SK-N-MC (cell line): ENCODE measurements at regions not wholly inside any gene's neighbourhood (a gene's known extent, or its start where the extent isn't known, plus 50 kb on each side); places are given as distances from the start of the nearest gene placed in this dataset.

Experiments used
- DNase-seq: peaks from one replicate; pipeline ENCODE4 v3.0.0-alpha.2; 2011; ENCODE audit warnings: low read depth, low spot score
- H3K27ac ChIP-seq: fragments of 200-600 bp; sonication (generic); 2 replicates; pipeline ENCODE4 v1.5.1; 2016; ENCODE audit warnings: mixed run types
- H3K36me3 ChIP-seq: fragments of 200-600 bp; sonication (generic); 2 replicates; pipeline ENCODE4 v1.6.1; 2017; ENCODE audit warnings: antibody characterized with exemption, low read length, mixed read lengths; ENCODE audit not compliant: insufficient read depth
- H3K4me3 ChIP-seq: fragments of 200-600 bp; sonication (generic); 2 replicates; pipeline ENCODE4 v1.5.1; 2016
- H3K9ac ChIP-seq: fragments of 200-600 bp; sonication (generic); 2 replicates; pipeline ENCODE4 v1.8.0; 2017; ENCODE audit warnings: mixed run types, mixed read lengths; ENCODE audit not compliant: insufficient read length
- H3K9me3 ChIP-seq: fragments of 200-600 bp; sonication (generic); 2 replicates; pipeline ENCODE4 v1.6.1; 2017; ENCODE audit warnings: low read depth, mild to moderate bottlenecking, antibody characterized with exemption, low read length, moderate library complexity, mixed read lengths
- EZH2 ChIP-seq: fragments of 200-600 bp; sonication (generic); IDR thresholded peaks from one replicate; pipeline ENCODE4 v1.6.1; 2017; ENCODE audit warnings: antibody characterized with exemption
- FOXP2 ChIP-seq: optimal IDR thresholded peaks from 2 replicates; pipeline ENCODE3; 2011; ENCODE audit warnings: mild to moderate bottlenecking, moderate library complexity; ENCODE audit not compliant: insufficient read depth; ENCODE audit errors: extremely low read length, control extremely low read depth
- POLR2AphosphoS5 ChIP-seq: IDR thresholded peaks from 2 replicates; pipeline ENCODE4 v1.6.1; 2012; ENCODE audit warnings: mild to moderate bottlenecking, low read depth, low read length, borderline replicate concordance

- Histone ChIP-seq H3K9ac (no peak overlapping the region), H3K36me3 (no peaks in the 10 kb centered on the region), H3K4me3 (no peak overlapping the region), H3K9me3 (no peaks in the 10 kb centered on the region), H3K27ac (no peak overlapping the region)
- DNase-seq, result no peak
- TF ChIP-seq FOXP2 (no peak), EZH2 (no peak), POLR2AphosphoS5 (no peak)
Measured at GRCh38 chr12:63045020-63045860, 105.8 kb downstream of the AVPR1A start.

GRCh38 chr12:63042646-63043045 is 107.7 kb upstream of the PPM1H start:
- DNase-seq, result no peak
- TF ChIP-seq FOXP2 (no peak), POLR2AphosphoS5 (no peak), EZH2 (no peak)
- Histone ChIP-seq H3K4me3 (no peak overlapping the region), H3K36me3 (no peaks in the 10 kb centered on the region), H3K27ac (no peak overlapping the region), H3K9ac (no peak overlapping the region), H3K9me3 (no peaks in the 10 kb centered on the region)

- Histone ChIP-seq H3K9me3 (no peaks in the 10 kb centered on the region), H3K27ac (no peak overlapping the region), H3K9ac (no peak overlapping the region), H3K4me3 (no peak overlapping the region), H3K36me3 (no peaks in the 10 kb centered on the region)
- no peak for DNase-seq
- no peak for TF ChIP-seq POLR2AphosphoS5
Measured at GRCh38 chr12:63041601-63042000, 106.7 kb upstream of the PPM1H start.

DNA sequence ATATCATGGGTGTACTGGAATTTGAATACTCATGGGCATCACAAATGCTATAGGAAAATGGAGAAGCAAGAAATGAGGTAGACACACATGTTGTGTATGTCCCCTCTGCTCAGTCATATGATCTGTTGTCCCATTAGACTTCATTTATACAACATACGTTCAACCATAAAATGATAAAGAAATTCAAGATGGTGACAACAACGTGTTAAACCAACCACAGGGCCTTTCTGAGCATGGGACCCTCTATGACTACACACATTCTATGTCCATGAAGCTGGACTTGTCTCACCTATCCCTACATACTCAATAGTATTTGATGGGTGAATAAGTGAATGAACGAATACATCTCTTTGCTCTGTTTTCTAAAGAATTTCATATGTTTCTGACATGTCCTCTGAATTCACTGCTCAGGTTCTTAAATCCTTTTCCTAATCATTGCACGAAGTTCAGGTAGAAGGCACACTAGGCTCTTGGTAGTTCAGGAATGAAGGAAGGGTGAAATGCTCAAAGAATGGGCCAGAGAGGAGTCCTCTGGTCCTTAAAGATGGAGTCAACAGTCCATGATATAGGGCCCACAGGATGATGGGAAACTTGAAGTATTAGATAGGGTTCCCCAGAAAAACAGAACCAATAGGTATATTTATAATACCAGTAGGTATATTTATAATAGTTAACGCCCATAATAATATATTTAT is 105.7 kb upstream of the PPM1H start:
- Histone ChIP-seq H3K36me3 (no peaks in the 10 kb centered on the region), H3K4me3 (no peak overlapping the region), H3K9ac (no peak overlapping the region), H3K9me3 (no peaks in the 10 kb centered on the region), H3K27ac (no peak overlapping the region)
- TF ChIP-seq EZH2 (no peak), FOXP2 (no peak), POLR2AphosphoS5 (no peak)
- no peak for DNase-seq

DNA sequence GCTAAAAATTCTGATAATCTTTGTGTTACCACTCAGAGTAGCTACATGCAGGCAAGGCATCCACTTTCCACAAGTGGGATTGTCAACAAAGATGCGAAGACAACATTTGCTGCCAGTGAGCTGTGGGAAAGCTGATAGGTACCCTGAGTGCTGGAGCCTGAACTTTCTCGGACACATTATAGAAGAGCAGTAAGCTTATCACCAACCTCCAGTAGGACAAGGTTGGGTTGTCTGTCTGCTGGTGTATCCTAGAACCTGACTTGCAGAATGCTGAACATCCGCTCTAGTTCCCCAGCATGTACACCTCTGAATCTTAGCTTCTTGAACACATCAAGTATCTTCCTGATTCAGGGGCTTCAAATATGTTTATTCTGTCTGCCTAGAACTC is 103.8 kb upstream of the PPM1H start:
- no peak overlapping the region for H3K9ac ChIP-seq
- H3K9me3 ChIP-seq, result 0 out of 2 replicates have a peak, but pooled peaks cover 2% of the 10 kb centered on the region
- no peak for DNase-seq
- H3K27ac ChIP-seq, result no peak overlapping the region
- no peak overlapping the region for H3K4me3 ChIP-seq
- TF ChIP-seq EZH2 (no peak), POLR2AphosphoS5 (no peak), FOXP2 (no peak)
- H3K36me3 ChIP-seq, result no peaks in the 10 kb centered on the region

DNA sequence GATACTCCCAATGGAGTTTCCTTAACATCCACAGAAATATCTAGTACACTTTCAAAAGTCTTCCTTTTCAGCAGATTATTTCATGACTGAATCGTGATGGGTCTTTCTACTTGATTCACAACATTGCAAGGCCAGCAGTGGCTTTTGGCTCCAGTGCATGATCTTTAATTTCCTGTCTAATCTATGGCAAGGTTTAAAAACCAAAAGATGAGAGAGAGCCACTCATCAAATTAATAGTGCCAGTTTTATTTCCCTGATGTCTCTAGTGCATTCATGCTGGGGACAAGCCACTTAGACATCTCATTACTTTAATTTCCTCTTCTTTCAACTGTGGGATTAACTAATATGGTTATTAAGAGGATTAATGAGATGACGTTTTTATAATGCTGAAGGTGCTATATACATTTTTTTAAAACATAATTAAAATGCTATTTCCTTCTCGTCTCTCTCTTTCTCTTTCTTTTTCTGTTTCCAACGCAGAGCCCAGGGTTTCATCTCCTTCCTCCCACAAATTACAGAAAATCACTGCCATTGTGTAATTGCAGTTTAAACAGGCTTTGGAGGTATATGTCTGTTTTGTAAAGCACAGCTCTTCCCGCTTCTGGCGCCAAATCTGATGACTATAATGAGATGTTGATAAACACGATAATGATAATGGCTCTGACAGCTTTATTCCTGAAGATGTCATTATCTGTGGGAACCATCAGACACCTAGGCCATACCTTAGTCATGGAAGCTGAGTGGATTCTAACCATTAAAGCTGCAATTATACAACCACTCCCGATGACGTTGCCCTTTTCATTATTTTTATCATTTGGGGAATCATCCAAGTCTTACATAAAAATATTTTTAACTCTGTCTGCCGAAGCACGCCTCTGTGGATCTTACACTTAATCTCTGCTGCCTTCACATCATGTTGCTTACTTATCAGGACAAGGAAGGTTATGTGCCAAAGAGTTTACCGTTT is 103.1 kb upstream of the PPM1H start:
- Histone ChIP-seq H3K27ac (no peak overlapping the region), H3K36me3 (no peaks in the 10 kb centered on the region), H3K9ac (no peak overlapping the region), H3K4me3 (no peak overlapping the region), H3K9me3 (0 out of 2 replicates have a peak, but pooled peaks cover 3% of the 10 kb centered on the region)
- TF ChIP-seq EZH2 (no peak), FOXP2 (no peak), POLR2AphosphoS5 (no peak)
- DNase-seq, result no peak

DNA sequence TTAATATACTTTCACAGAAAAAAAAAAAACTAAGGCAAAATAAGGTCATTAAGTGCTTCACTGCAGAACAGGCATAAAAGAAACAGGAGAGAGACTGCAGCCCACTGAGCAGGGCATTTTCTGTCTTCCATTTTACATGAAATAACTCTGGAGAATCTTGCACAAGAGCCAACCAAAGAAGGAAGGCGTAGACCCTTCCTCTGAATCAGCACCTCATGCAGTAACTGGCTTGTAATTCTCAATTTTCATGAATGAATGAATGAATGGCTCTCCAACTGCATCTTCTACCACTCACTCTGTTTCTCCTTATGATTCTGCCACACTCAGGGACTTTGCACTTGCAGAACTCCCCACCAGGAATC is 102.0 kb upstream of the PPM1H start:
- Histone ChIP-seq H3K36me3 (no peaks in the 10 kb centered on the region), H3K27ac (no peak overlapping the region), H3K4me3 (no peak overlapping the region), H3K9ac (no peak overlapping the region), H3K9me3 (0 out of 2 replicates have a peak, but pooled peaks cover 3% of the 10 kb centered on the region)
- TF ChIP-seq FOXP2 (no peak), POLR2AphosphoS5 (no peak), EZH2 (no peak)
- no peak for DNase-seq
